H1 (cell line): ENCODE measurements at regions not wholly inside any gene's neighbourhood (a gene's known extent, or its start where the extent isn't known, plus 50 kb on each side); places are given as distances from the start of the nearest gene placed in this dataset.

Experiments
- CTCF ChIA-PET: fragments of 300-600 bp; sonication (Branson Sonifier 250); formaldehyde crosslinking; loops from one replicate; lab custom pipeline; 2021; ENCODE audit not compliant: partially characterized antibody; lab: Charles Lee
- POLR2A ChIA-PET: fragments of 300-600 bp; sonication (Branson Sonifier 250); formaldehyde crosslinking; loops from one replicate; lab custom pipeline; 2021; ENCODE audit warnings: inconsistent platforms; ENCODE audit not compliant: partially characterized antibody; lab: Charles Lee
- DNase-seq, 2 experiments: peaks; one replicate each; pipeline versions ENCODE4 v3.0.0 to v3.0.0-alpha.2; 2010 to 2022; ENCODE audit warnings: low spot score in 2 of 2, low read depth in 1 of 2, mixed read lengths in 1 of 2
- FAIRE-seq: peaks from 2 replicates; lab custom pipeline; 2011; peaks lifted over from hg19 to GRCh38; lab: Jason Lieb, UNC
- H2AFZ ChIP-seq: 2 replicates; pipeline ENCODE4 v1.8.1; 2012; ENCODE audit warnings: low read length, inconsistent platforms
- H2AK5ac ChIP-seq: 2 replicates; pipeline ENCODE4 v1.6.1; 2013; ENCODE audit warnings: low read depth, low read length
- H2BK120ac ChIP-seq: replicated peaks from 2 replicates; pipeline ENCODE3; 2013; ENCODE audit warnings: low read depth, low read length, inconsistent platforms
- H2BK12ac ChIP-seq: 2 replicates; pipeline ENCODE4 v1.6.1; 2013; ENCODE audit warnings: low read depth, low read length
- H2BK15ac ChIP-seq: 2 replicates; pipeline ENCODE4 v1.6.1; 2013; ENCODE audit warnings: low read length
- H2BK20ac ChIP-seq: 2 replicates; pipeline ENCODE4 v1.6.1; 2013; ENCODE audit warnings: low read length
- H2BK5ac ChIP-seq: 2 replicates; pipeline ENCODE4 v1.6.1; 2013; ENCODE audit warnings: low read depth, low read length
- H3K14ac ChIP-seq: 2 replicates; pipeline ENCODE4 v1.6.1; 2013; ENCODE audit warnings: inconsistent platforms; ENCODE audit not compliant: insufficient read length
- H3K18ac ChIP-seq: 2 replicates; pipeline ENCODE4 v1.6.1; 2013; ENCODE audit warnings: low read length; ENCODE audit errors: extremely low read depth
- H3K23ac ChIP-seq: 2 replicates; pipeline ENCODE4 v1.6.1; 2013; ENCODE audit warnings: inconsistent platforms; ENCODE audit not compliant: insufficient read length
- H3K23me2 ChIP-seq: 2 replicates; pipeline ENCODE4 v1.6.1; 2013; ENCODE audit warnings: low read depth, low read length
- H3K27ac ChIP-seq: 2 replicates; pipeline ENCODE4 v1.6.1; 2011; ENCODE audit warnings: low read depth, low read length, inconsistent platforms
- H3K27me3 ChIP-seq, 4 experiments: replicated peaks in 1 of 4; 1 replicate in 1 of 4; 2 replicates in 3 of 4; pipeline versions ENCODE4 v1.6.1 to v1.8.1; 2011 to 2013; ENCODE audit warnings: low read length in 3 of 4, mild to moderate bottlenecking in 3 of 4, inconsistent platforms in 2 of 4, mixed read lengths in 2 of 4, moderate library complexity in 1 of 4; ENCODE audit not compliant: control insufficient read depth in 3 of 4, insufficient read depth in 3 of 4; ENCODE audit errors: extremely low read depth in 1 of 4
- H3K36me3 ChIP-seq, 4 experiments: 2 replicates each; pipeline versions ENCODE4 v1.6.1 to v1.8.1; 2011 to 2013; ENCODE audit warnings: mild to moderate bottlenecking in 4 of 4, low read length in 3 of 4, moderate library complexity in 2 of 4, control low read depth in 1 of 4, inconsistent platforms in 1 of 4; ENCODE audit not compliant: insufficient read depth in 4 of 4, control insufficient read depth in 2 of 4
- H3K4ac ChIP-seq: replicated peaks from 2 replicates; pipeline ENCODE3; 2013; ENCODE audit warnings: low read length, low read depth, mixed read lengths, inconsistent platforms; ENCODE audit not compliant: insufficient read length
- H3K4me1 ChIP-seq, 4 experiments: replicated peaks in 1 of 4; 1 replicate in 1 of 4; 2 replicates in 3 of 4; pipeline versions ENCODE4 v1.6.1 to v1.8.1; 2011 to 2013; ENCODE audit warnings: low read length in 3 of 4, inconsistent platforms in 2 of 4, mixed read lengths in 1 of 4; ENCODE audit not compliant: insufficient read depth in 4 of 4, control insufficient read depth in 3 of 4
- H3K4me2 ChIP-seq, 2 experiments: 2 replicates each; pipeline versions ENCODE4 v1.6.1 to v1.8.1; 2011 to 2013; ENCODE audit warnings: low read depth in 2 of 2, low read length in 2 of 2, control low read depth in 1 of 2, inconsistent platforms in 1 of 2, mild to moderate bottlenecking in 1 of 2; ENCODE audit not compliant: insufficient read depth in 1 of 2
- H3K4me3 ChIP-seq, 4 experiments: fragments of 200-600, 300-600 bp in 1 of 4; sonication (generic), shearing (Covaris generic), sonication (Bioruptor Twin) in 1 of 4; 2 replicates each; pipeline versions ENCODE4 v1.5.1 to v1.8.1; 2011 to 2016; ENCODE audit warnings: low read length in 4 of 4, low read depth in 3 of 4, control low read depth in 2 of 4, inconsistent platforms in 2 of 4, mild to moderate bottlenecking in 2 of 4, mixed read lengths in 1 of 4, moderate library complexity in 1 of 4; ENCODE audit not compliant: insufficient read depth in 2 of 4; ENCODE audit errors: extremely low read depth in 1 of 4
- H3K56ac ChIP-seq: replicated peaks from 2 replicates; pipeline ENCODE3; 2013; ENCODE audit warnings: low read depth, mild to moderate bottlenecking, mixed read lengths, low read length, inconsistent platforms; ENCODE audit not compliant: insufficient read length
- H3K79me1 ChIP-seq: 2 replicates; pipeline ENCODE4 v1.6.1; 2013; ENCODE audit warnings: low read depth, low read length, control low read depth
- H3K79me2 ChIP-seq, 2 experiments: 2 replicates each; pipeline versions ENCODE4 v1.6.1 to v1.8.1; 2012 to 2013; ENCODE audit warnings: low read length in 2 of 2, mild to moderate bottlenecking in 2 of 2, inconsistent platforms in 1 of 2; ENCODE audit not compliant: insufficient read depth in 2 of 2, control insufficient read depth in 1 of 2
- H3K9ac ChIP-seq, 4 experiments: replicated peaks in 1 of 4; 1 replicate in 1 of 4; 2 replicates in 3 of 4; pipeline versions ENCODE4 v1.6.1 to v1.8.1; 2011 to 2013; ENCODE audit warnings: low read depth in 3 of 4, low read length in 3 of 4, control low read depth in 2 of 4, mild to moderate bottlenecking in 2 of 4, moderate library complexity in 2 of 4, inconsistent platforms in 1 of 4; ENCODE audit errors: extremely low read depth in 1 of 4
- H3K9me3 ChIP-seq, 2 experiments: 2 replicates each; pipeline versions ENCODE4 v1.6.1 to v1.8.1; 2012 to 2013; ENCODE audit warnings: mild to moderate bottlenecking in 2 of 2, moderate library complexity in 2 of 2, control low read depth in 1 of 2, inconsistent platforms in 1 of 2, low read depth in 1 of 2, low read length in 1 of 2, mixed read lengths in 1 of 2; ENCODE audit not compliant: insufficient read depth in 2 of 2
- H4K20me1 ChIP-seq, 2 experiments: replicated peaks in 1 of 2; 2 replicates each; pipeline versions ENCODE3 to v1.8.1; 2011 to 2013; ENCODE audit warnings: inconsistent platforms in 2 of 2, low read length in 2 of 2, mild to moderate bottlenecking in 1 of 2; ENCODE audit not compliant: insufficient read depth in 2 of 2, control insufficient read depth in 1 of 2
- H4K5ac ChIP-seq: 2 replicates; pipeline ENCODE4 v1.6.1; 2013; ENCODE audit warnings: low read length, low read depth, mixed read lengths, inconsistent platforms; ENCODE audit not compliant: insufficient read length
- H4K8ac ChIP-seq: 2 replicates; pipeline ENCODE4 v1.8.0; 2013; ENCODE audit warnings: mild to moderate bottlenecking, moderate library complexity, low read length, inconsistent platforms; ENCODE audit not compliant: insufficient read depth; ENCODE audit errors: extremely low read depth
- H4K91ac ChIP-seq: replicated peaks from 2 replicates; pipeline ENCODE3; 2013; ENCODE audit warnings: low read length, mixed read lengths, inconsistent platforms; ENCODE audit not compliant: insufficient read length
- EGR1 ChIP-seq: IDR thresholded peaks from 2 replicates; pipeline ENCODE4 v1.6.1; 2011; ENCODE audit warnings: low read depth, low read length, borderline replicate concordance
- HDAC6 ChIP-seq: IDR thresholded peaks from one replicate; pipeline ENCODE4 v1.7.1; 2012; ENCODE audit warnings: low read depth, mild to moderate bottlenecking, inconsistent platforms, low read length, moderate library complexity
- TAF7 ChIP-seq: optimal IDR thresholded peaks from 2 replicates; pipeline ENCODE3; 2011; ENCODE audit warnings: low read depth, mild to moderate bottlenecking, inconsistent platforms, low read length, moderate library complexity, borderline replicate concordance
- TCF12 ChIP-seq: IDR thresholded peaks from 2 replicates; pipeline ENCODE4 v1.6.1; 2011; ENCODE audit warnings: low read depth, mild to moderate bottlenecking, low read length
- WGBS, 2 experiments: shearing (Covaris generic) in 1 of 2; methylation state at CpG; one replicate each; pipeline versions ENCODE4 v1.1.6 to v1.1.7; 2013 to 2015; ENCODE audit warnings: low lambda C conversion rate in 2 of 2, mixed read lengths in 2 of 2, inconsistent platforms in 1 of 2, low coverage in 1 of 2, missing lambda C conversion rate in 1 of 2; ENCODE audit not compliant: insufficient replicate concordance in 2 of 2, insufficient coverage in 1 of 2, insufficient read length in 1 of 2; ENCODE audit errors: extremely low coverage in 1 of 2, missing lambda C conversion rate in 1 of 2; 5-methylcytosine and 5-hydroxymethylcytosine counted together
- TF ChIP-seq, protein P1 (sequence below): IDR thresholded peaks from 2 replicates; pipeline ENCODE4 v1.6.1; 2012; ENCODE audit warnings: inconsistent platforms

DNA sequence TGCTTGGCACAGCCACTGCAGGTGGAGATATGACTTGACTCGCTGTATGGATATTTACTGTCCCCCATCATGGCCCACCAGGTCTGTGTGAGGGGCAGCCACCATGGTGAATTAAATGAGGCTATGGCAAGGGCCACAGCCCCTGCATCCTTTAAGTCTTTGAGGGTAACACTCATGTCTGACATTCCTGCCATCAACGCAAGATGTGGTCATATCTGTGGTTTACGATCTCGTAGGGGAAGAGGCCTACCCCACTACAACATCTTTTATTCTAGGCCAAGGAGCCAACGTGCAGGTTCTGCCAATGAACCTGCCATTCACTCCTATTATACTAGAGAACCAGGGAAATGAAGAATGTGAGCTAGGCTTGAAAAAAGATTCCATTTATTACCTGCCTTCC, 381.6 kb upstream of the ID2 start:
- Histone ChIP-seq H3K4me3 (no peak overlapping the region), H4K91ac (no peak overlapping the region), H3K9ac (no peak overlapping the region), H3K14ac (no peak overlapping the region), H2AFZ (no peak overlapping the region), H2BK20ac (no peak overlapping the region), H3K4me1 (no peaks in the 10 kb centered on the region; a peak in 2 of 7 replicates), H3K27me3 (no peaks in the 10 kb centered on the region), H3K36me3 (no peaks in the 10 kb centered on the region), H2BK120ac (no peak overlapping the region), H3K27ac (no peak overlapping the region), H4K5ac (no peak overlapping the region), H3K4me2 (no peak overlapping the region), H3K9me3 (no peaks in the 10 kb centered on the region), H4K8ac (no peak overlapping the region), H3K79me1 (no peaks in the 10 kb centered on the region), H3K18ac (no peak overlapping the region), H2AK5ac (no peak overlapping the region; the same call in 1 of the 2 replicates), H4K20me1 (no peaks in the 10 kb centered on the region), H3K23me2 (no peaks in the 10 kb centered on the region)
- CTCF ChIA-PET = interaction anchor here (0.8 kb wide), 1 partner anchor 559 kb away, joined by 3 read pairs; no protein-coding TSS in a partner anchor
- no peak for DNase-seq
- POLR2A ChIA-PET = no interaction called here
- TF ChIP-seq TCF12 = no peak
- TF ChIP-seq TAF7 = no peak
- no peak for TF ChIP-seq EGR1
- TF ChIP-seq, protein P1, sequence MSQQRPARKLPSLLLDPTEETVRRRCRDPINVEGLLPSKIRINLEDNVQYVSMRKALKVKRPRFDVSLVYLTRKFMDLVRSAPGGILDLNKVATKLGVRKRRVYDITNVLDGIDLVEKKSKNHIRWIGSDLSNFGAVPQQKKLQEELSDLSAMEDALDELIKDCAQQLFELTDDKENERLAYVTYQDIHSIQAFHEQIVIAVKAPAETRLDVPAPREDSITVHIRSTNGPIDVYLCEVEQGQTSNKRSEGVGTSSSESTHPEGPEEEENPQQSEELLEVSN = no peak
- TF ChIP-seq HDAC6 = no peak
- TF ChIP-seq, all 59 proteins: peak for 0
- Histone ChIP-seq H3K23ac (no peak overlapping the region), H2BK5ac (no peak overlapping the region), H3K4ac (no peak overlapping the region), H2BK12ac (no peak overlapping the region), H3K79me2 (no peaks in the 10 kb centered on the region), H3K56ac (no peak overlapping the region), H2BK15ac (no peak overlapping the region)
- 56% methylated on average over 5 of the region's 5 CpGs; no CpG with 5 or more reads in 1 of the 2 experiments for WGBS, 2 experiments
- FAIRE-seq = no peak
